HG02852 (cell line): ENCODE measurements at regions not wholly inside any gene's neighbourhood (a gene's known extent, or its start where the extent isn't known, plus 50 kb on each side); places are given as distances from the start of the nearest gene placed in this dataset.
A peak's percentile ranks its signal among the peaks of the same experiment; 100 is the strongest.
"Not testable (repeated sequence)": the region's sequence is repeated elsewhere in the genome, so short reads cannot be mapped to it uniquely, and the experiment has no call there.

Experiments
- ATAC-seq: cut with Tn5 transposase; IDR thresholded peaks from one replicate; pipeline ENCODE4 v1.9.1; 2021; ENCODE audit warnings: mild to moderate bottlenecking, moderate library complexity; ENCODE audit not compliant: unreplicated experiment

DNA sequence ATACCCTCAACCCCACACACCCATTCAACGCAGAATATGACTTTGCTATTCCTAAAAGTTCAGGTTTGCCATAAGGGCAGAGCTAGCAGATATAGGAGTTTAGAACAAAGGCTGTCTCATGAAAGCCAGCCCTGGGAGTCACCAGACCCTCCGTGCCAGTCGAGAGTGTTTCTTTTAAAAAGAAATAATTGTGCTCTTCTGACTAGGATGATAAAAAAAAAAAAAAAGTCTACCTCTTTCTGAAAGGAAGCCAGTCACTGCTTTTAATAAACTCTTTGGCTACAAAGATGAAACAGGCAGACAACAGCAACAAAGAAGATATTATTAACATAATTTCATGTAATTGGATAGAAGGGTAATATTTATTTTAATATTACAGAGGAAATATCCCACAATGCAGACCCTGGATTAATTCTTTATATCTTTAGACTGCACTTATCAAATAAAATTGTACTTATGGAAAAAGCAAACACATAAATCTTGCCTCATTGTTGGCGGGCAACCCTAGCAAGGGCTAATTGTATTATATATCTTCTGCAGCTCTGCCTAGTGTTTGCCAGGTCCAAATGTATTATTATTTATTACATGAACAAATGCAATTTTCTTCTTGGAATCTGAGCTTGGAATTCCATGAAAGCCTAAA lies 277.5 kb upstream of the DYNLRB2 start:
- ATAC-seq, result no peak

DNA sequence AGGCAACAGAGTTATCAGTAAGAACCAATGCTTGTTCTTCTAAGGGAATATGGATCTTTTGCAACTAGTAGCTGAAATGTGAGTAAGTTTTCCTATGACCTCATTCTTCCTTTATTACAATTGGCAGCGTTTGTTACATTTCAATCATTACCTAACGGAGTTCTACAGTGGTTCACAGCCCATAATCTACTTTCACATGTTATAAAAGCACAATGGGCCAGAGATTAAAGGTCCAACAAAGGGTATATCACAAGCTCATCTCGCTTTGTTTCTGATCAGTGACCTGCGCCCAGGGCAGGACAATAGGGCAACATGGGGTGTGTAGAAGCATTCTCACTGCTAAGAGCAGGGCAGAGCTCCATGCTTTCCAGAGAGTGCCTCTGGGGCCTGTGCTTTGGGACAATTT lies 279.9 kb upstream of the DYNLRB2 start:
- ATAC-seq, result no peak

DNA sequence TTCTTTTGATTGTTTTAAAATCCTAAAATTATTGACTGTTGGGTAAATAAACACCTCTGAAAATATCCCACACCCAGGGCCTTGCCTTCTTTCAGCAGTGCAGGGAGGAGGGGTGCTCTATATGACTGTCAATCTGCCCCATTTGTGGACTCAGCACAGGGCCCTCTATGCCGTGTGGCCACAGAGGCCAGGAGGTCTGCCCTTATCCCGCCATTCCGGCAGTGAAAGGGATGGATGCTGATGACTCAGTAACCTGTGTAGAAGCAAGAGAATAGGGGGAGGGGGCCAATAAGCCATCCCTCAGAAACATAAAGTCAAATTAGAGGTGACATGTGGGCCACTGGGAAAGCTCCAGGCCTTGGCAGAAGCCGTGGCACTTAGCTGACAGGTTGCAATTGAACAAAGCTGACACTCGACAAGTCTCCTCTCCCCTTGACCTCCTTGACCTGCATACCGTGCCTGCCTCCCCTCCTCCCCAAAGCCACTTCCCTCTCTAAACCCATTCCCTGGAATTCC lies 281.4 kb upstream of the DYNLRB2 start:
- no peak for ATAC-seq

DNA sequence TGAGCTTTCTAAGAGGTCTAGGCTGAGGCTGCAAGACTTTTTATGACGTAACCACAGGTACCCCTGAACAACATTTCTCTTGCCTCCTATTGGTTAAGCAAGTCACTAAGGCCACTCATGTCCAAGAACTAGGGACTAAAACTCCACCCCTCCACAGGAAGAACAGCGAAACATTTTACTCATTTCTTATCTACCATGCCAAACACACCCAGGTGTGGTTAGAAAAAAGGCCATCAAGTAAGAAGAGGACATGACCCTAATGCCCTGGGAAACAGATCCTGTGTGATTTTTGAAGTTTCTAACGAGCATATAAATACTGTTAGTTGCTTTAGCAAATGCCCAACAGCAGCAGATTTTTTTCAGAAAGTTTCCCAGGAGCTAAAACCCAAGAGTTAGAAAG lies 282.4 kb upstream of the DYNLRB2 start:
- ATAC-seq, result no peak

DNA sequence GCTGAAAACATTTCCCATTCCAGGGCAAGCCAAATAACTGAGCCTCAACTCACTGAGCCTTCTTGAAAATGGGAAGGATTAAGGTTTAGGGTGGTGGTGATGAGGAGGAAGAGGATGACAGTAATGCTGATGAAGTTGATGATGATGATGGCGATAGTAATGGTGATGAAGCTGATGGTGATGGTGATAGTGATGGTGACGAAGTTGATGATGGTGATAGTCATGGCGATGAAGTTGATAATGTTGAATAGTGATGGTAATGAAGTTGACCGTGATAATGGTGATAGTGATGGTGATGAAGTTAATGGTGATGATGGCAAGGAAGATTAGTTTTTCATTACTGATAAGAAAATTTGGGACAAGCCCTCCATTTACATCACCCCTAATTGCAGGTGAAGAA lies 285.8 kb upstream of the DYNLRB2 start:
- ATAC-seq, result no peak

DNA sequence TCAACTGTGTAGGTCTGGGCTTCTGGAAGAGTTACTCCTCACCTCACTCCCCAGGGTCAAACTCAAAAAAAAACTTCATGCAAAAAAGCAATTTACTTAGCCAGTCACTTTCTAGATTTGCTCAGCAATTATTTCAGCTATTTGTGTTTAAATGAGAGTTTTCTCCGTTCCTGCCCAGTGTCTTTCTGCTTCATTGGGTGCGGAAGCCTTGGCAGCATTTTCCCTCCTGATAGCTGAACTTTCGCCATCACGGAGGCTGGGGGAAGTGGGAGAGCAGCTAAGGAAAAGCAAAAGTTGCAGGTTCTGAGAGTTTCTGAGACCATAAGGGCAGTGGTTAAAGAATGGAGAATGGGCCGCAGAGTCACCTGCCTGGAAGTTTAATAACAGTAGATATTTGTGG lies 287.1 kb upstream of the DYNLRB2 start:
- no peak for ATAC-seq

DNA sequence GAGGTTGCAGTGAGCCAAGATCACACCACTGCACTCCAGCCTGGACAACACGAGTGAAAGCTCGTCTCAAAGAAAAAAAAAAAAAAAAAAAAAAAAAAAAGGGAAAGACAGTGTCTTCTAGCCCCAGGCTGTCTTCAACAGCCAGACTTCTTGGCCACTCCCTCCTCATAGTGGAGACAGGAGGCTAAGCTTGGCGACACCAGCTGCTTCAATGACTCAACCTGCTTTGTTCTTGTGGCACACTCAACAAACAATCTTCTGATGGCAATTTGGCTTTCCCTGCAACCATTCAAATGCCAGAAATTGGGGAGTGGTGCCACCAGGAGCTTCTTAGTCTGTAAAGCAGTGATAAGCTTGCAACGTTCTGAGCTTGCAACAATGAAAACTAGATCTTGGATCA lies 290.4 kb upstream of the DYNLRB2 start:
- ATAC-seq, result no peak

DNA sequence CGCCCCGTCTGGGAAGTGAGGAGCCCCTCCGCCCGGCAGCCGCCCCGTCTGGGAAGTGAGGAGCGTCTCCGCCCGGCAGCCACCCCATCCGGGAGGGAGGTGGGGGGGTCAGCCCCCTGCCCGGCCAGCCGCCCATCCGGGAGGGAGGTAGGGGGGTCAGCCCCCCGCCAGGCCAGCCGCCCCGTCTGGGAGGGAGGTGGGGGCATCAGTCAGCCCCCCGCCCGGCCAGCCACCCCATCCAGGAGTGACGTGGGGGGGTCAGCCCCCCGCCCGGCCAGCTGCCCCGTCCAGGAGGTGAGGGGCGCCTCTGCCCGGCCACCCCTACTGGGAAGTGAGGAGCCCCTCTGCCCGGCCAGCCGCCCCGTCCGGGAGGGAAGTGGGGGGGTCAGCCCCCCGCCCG lies 297.5 kb upstream of the DYNLRB2 start:
- not testable (repeated sequence) for ATAC-seq

DNA sequence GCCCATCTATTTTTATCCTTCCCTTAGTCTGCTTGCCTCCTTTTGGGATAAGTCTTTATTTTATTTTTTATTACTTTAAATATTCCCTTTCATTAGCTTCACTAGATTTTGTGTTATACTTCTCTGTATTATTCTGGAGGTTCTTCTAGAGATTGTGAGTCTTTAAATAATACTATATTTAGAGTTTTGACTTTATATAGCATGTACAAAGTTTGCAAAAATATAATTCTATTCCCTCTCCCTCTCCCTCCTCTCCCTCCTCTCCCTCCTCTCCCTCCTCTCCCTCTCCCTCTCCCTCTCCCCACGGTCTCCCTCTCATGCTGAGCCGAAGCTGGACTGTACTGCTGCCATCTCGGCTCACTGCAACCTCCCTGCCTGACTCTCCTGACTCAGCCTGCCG lies 298.5 kb upstream of the DYNLRB2 start:
- ATAC-seq, result not testable (repeated sequence)

DNA sequence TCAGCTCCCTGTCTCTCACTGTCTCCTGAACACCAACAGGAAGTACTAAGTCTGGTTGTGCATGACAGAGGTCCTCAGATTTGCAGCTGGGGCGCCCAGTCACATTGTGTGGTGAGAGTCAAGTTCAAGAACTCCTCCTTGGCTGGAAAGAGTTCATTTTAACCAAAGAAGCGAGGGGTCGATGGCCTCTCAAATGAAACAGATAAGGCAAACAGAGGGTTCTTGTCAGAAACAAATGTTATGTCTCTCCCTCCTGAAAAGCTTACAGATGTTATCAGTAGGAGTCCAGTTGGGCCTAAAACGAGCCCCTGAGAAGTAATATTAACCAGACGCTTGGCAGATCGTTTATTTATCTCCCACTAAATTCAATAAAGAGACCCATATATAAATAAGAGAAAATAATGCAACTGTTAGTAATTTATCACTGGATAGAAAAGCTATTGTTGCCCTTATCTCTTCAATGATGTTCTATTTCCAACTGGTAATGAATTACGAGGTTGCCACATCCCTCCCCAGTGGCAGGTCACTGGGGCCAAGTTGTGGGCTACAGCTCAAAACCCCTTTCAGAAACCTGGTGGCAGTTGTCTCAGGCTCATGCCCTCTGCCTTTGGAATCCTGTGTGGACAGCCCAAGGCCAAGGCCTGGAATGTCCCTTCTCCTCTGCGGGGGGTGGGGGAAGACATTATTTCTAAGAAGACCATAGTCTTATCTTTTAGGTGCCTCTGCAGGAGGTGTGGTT lies 307.5 kb upstream of the DYNLRB2 start:
- no peak for ATAC-seq

DNA sequence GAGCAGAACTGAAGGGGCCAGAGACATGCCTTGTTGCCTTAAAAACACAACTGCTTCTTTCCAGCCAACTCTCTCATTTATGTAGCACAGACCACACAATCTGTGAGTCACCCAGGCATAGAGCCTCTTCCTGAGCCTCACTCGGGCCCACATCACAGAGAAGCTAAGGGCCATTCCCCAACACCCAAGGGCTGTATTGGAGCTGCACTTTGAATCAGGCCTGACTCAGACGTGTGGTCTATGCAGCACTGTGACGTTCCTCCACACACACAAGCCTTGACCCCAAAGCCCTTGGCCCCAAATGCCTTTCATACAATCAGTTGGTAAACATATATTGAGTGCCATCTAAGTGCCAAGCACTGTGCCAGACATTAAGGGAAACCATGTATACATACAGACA lies 308.9 kb upstream of the DYNLRB2 start:
- peak; percentile 95 for ATAC-seq

DNA sequence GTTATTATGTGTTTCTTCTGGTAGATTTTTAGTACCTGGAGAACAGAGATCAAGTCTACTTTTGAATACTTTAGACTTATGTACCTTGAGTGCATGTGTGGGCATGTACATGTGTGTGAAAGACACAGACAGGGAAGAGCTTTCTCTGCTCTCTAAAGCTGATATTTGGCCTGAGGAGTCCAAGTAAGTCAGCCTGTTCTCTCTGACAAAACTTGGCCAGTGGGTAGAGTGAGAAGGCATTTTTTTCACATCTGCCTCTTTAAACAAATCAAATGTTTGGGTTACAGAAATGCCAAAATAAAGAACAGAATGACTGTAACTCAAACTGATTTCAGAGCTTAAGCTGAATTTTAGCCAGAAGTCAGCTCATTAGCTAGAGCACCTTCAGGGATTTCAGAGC lies 309.7 kb upstream of the DYNLRB2 start:
- no peak for ATAC-seq

DNA sequence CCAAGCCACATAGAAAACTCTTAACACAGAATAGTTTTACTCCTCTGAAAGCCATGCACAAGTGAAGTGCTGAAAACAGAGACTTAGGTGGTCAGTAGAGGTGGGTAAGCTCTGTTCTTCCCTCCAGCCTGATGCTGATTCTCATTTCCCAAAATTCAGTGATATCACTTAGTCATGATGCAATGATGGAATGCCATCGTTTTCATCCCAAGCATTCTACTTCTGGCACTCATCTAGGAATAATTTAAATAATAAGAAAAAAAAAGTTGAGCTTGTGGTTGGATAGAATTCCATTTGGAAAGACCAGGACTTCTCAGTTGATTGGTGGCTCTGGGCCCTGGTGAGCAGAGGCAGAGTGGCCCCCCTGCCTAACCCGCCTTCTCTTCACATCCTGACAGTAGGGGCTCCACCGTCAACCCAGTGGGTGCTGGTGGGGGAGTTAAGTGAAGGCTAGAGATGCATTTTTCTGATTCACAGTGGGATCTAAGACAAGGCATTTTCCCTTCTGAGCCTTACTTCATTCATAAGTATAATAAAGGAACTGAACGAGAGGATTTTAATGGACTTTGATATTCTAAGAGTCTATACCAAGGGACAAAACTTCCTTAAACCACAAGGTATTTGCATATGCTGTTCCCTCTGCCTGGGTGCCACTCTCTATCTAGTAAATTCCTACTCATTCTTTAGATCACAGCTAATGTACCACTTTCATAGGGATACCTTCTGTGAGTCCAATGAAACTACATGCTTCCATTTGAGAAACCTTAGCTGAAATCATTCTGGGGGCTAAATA lies 310.3 kb upstream of the DYNLRB2 start:
- ATAC-seq, result no peak

DNA sequence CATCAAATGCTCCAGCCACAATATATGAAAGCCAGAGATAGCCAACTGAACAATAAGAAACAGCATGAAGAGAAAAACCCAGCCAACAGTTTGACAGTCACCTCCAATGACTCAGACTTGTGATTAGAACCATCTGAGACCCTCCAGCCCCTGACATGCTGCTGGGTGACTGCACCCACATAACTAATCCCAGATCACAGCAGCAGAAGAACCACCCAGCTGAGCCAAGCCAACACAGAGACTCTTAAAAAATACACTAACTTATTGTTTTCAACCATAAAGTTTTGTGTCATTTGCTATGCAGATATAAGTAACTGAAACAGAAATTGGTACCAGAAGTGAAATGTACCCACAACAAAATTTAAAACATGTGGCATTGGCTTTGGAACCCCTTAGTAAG lies 314.3 kb upstream of the DYNLRB2 start:
- ATAC-seq, result no peak

DNA sequence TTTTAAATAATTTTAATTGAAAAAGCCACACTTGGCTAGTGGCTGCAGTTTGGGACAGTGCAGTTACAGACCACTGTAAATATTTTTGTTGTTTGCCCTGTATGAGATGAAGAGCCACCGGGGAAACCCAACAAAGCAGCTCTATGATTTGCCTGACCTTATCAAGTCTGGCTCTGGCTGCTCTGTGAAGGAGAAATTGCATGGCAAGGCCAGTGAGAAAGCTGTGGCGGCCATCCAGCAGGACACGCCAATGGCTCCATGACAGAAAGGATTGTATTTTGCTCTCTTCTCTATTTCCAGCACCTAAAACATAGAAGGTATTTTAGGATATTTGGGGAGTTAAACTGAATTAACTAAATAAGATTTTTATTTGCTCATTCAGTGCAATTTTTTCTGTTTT lies 330.0 kb upstream of the DYNLRB2 start:
- ATAC-seq, result no peak

DNA sequence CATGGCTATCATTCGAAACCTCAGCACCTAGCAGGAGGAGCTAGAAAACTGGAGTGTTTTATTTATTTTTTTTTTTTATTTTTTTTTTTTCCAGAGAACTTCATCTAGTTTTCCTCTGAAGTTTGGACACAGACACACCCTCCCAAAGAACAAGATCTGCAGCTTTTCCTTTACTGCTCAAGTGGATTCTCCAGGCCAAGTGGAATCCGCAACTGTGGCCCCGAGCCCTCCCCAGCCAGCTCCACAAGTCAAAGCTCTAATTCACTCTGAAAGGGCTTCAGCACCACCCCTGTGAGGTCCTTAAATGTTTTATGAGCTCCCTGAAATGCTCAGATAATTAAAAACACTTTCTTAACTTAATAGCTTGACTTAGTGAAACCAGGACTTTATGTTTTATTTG lies 332.1 kb upstream of the DYNLRB2 start:
- no peak for ATAC-seq

DNA sequence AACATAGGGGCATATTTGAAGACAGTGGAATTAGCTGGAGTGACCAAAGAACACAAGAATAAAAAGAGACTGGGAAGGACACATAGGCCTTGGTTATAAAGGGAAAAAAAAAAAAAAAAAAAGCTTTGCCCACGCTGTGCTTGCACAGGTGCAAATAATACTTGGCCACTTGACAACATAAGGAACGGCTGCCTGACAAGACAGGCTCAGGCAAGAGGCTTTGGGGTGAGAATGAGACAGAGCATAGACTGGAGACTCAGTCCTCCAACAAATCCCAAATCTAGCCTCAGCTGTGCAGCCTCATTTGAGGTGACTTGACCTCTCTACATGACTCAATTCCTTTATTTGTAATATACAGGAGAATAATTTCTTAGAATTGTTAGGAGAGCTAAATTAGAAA lies 332.8 kb upstream of the DYNLRB2 start:
- no peak for ATAC-seq

DNA sequence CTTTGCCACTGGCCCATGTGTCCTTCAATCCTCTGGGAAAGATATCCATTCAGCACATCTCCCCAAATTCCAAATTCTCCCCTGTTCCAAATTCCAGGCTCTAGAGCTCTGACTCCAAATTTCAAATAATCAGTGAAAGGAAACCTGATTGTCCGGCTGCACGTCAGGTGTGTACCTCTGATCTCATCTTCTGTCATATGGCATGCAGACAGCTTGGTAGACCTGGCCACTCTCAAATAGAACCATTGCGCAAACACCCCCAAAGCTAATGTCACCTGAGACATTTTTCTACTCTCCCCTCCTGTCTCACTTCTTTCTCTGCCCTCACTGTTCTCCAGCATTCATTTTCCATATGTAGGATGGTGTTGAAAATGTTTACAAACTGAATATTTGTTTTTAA lies 337.0 kb upstream of the DYNLRB2 start:
- ATAC-seq, result no peak

DNA sequence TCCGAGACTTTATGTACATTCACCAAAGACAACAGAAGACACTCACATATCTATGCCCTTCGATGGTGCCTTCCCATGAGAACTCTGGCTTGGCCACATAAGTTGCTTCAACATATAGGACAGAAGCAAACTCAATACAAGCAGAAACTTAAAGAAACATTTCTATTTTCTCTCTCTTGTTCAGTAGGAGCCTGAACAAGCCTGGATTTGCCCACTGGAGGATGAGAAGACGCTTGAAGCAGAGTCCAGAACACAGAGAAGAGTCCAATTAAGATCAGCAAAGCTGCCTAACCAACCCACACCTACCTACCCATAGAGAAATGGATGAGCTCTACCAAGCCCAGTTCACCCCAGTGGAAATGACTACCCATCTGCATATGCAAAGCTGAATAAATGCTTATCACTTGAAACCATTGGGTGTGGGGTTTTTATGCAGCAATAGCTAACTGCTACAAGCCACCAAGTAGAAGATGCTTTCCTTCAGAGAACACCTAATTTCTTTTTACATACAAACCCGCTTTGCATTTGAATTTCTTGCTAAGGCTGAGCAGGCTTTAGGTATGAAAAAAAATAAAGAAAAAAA lies 337.9 kb upstream of the DYNLRB2 start:
- no peak for ATAC-seq

DNA sequence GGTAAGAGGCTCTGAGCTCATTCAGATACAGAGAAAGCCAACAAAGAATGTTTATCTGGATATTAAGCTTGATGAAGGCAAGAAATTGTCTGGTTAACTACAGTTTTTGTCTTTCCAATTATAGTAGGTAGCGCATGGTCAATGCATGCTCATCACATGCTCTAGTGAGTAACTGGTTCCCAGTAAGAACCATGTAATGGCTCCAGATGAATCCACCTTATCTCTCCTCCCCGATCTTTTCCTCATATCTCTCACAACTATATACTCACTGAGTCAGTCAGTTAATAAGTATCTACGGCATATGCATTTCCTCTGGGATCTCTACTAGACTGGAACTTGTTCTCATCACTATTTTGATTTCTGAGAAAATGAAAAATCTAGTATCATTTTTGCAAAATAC lies 340.7 kb upstream of the DYNLRB2 start:
- ATAC-seq, result no peak

DNA sequence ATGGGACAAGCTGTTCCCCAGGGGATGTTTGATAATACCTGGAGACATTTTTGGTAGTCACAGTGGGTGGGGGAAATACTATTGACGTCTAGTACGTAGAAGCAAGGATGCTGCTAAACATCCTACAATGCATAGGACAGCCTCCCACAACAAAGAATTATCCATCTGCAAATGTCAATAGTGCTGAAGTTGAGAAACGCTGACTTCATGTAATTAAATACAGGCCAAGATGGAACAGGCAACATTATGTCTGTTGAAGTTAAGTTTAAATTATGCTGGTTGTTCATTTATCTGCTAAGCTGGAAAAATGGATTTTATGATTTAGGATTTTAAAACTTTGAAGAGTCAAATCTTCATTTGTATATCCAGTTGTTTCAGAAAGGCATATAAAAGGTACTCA lies 341.2 kb upstream of the DYNLRB2 start:
- ATAC-seq, result no peak
